ENCODE measurements at regions not wholly inside any gene's neighbourhood (a gene's known extent, or its start where the extent isn't known, plus 50 kb on each side); places are given as distances from the start of the nearest gene placed in this dataset.

DNA sequence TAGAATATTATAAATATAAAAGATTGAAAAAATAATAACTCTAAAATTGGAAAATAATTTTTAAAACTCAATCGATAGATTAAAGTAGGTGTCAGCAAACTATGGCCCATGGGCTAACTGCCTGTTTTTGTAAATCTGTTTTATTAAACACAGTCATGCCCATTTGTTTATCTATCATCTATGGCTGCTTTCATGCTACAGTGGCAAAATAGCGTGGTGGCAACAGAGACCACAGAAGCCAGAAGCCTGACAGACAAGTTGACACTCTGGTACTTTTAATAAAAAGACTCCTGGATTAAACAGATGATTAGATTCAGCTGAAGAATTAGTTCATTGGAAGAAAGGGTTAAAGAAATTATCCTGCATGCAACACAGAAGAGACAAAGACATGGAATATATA lies 400.7 kb upstream of the RORB start:
- TF ChIP-seq YY1 (IDR thresholded peaks at IDR 0.05; ENCODE audit: insufficient read depth, insufficient read length) (no peak), ZNF274 (IDR thresholded peaks at IDR 0.05; ENCODE audit: low read depth, low read length) (no peak), SUZ12 (IDR thresholded peaks at IDR 0.05; ENCODE audit: extremely low read depth, insufficient read depth, insufficient read length) (no peak)
